Bone marrow (tissue), 2 donors: ENCODE measurements at regions not wholly inside any gene's neighbourhood (a gene's known extent, or its start where the extent isn't known, plus 50 kb on each side); places are given as distances from the start of the nearest gene placed in this dataset.

Experiments used
- DNase-seq, 2 donors: peaks; one replicate each; lab custom pipeline; 2025; lab: John Stamatoyannopoulos, UW

DNA sequence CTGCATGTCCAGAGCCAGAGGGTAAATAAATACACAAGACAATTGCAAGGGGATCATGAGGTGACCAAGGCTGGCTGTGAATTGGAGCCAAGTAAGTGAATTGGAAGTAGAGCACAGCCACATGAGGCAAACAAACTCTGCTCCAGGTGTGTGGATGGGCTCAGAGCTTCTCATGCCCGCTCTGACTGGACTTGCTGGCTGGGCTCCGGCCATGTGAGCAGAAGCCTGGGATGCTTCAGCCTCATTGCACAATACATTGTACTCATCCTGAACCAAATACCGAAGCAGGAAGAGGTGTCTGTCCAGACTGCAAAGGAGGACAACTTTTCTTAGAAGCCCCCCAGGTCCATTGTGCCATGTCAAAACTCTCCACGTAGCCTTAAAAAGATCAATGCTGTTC, 193.0 kb downstream of the TTC8 start:
- no peak for DNase-seq

- no peak for DNase-seq
Observed at GRCh38 chr14:89022274-89022673, 197.8 kb downstream of the TTC8 start.

- DNase-seq: no peak
Observed at GRCh38 chr14:89024691-89025090, 200.2 kb downstream of the TTC8 start.

DNA sequence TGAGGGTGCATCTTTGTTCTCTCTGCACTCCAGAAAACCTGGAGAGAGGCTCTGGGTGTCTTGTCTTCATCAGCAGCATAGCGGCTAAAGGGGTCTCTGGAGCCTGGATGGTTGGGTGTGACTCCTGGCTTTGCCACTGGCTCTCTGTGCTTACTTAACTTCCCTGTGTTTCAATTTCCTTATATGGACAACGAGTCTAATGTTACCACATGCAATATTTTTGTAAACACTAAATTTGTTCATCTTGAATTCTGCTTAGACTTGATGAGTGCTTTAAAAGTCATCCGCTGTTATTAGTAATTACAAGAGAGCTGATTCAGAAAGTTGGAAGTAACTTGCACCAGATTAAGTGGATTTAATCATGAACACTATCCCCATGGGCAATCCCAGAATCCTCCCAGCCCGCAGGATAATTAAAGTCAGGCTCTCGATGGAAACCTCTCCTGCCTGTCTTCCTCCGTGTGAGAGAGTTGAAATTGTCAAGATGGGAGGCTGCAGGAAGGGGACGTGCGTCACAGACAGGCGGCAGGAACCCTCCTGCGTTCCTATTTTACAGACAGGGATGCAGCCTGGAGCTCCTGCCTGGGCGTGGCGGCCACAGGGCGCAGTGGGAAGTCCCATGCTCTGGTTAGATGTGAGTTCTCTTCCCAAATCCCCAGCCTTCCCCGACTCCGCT, 201.2 kb downstream of the TTC8 start:
- DNase-seq: no peak

- DNase-seq: peak in 1 of 2 donors; percentile 41
Observed at GRCh38 chr14:89027097-89027740, 202.8 kb downstream of the TTC8 start.

- DNase-seq: no peak
Observed at GRCh38 chr14:89028462-89029134, 204.1 kb downstream of the TTC8 start.

GRCh38 chr14:89029961-89030694, 205.7 kb downstream of the TTC8 start:
- DNase-seq: no peak

DNA sequence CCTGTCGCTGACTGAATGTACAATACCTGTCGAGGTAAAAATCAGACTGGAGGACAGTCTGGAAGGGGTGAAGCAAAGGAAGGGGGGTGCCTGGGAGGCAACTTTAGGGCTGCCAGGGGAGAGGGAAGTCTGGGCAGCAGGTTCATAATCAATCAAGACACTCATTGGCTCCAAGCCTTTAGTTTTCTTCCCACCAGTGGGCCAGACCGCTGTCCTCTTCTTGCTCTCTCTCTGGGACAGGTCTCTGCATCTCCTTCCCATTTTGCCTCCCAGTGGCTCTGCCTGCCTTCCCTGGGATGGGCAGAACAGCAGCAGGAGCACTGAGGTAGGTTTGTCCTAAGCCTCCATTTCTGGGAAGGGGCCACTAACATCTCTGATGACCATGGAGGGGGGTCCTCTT, 206.5 kb downstream of the TTC8 start:
- no peak for DNase-seq

DNA sequence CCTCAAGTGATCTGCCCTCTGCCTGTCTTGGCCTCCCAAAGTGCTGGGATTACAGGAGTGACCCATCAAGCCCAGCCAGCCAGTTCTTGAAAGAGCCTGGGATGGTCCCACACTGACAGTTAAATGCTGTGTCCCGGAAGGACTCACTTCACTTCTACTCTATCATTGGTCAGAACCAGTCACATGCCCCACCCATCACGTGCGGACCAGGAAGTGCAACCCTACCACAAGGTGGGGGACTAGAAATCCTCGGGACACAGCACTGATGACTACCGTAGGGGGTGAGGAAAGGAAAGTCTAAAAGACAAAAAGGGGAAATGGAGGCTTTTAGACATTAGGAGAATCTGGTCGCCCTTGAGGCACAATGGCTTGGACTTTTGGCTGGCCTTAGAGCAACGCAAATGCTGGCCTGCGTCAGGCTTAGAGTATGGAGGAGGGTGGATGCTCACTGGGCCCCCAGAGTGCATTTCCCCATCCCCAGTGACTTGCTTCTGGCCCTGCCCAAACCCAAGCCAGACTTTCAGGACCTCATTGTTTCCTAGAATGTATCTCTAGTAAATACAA, 207.7 kb downstream of the TTC8 start:
- DNase-seq: no peak

DNA sequence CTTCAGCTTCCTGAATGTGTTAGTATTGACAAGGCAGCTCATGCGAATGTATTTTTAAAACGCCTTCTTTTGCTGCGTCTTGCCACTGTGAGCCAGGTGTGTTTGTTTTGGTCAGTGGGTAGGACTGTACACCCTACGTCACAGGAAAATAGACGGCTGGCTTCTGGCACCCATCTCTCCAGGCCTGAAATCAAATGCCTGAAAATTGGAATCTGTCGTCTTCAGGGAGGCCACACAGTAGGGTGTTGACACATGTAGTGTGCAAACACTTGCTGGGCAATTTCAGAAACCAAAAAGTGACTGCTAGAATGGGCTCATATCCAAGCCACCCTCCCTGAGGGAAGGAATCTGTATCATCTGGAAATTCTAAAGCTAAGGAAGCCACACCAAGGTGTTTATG, 209.3 kb downstream of the TTC8 start:
- no peak for DNase-seq

GRCh38 chr14:89036371-89036770, 211.9 kb downstream of the TTC8 start:
- DNase-seq: no peak

DNA sequence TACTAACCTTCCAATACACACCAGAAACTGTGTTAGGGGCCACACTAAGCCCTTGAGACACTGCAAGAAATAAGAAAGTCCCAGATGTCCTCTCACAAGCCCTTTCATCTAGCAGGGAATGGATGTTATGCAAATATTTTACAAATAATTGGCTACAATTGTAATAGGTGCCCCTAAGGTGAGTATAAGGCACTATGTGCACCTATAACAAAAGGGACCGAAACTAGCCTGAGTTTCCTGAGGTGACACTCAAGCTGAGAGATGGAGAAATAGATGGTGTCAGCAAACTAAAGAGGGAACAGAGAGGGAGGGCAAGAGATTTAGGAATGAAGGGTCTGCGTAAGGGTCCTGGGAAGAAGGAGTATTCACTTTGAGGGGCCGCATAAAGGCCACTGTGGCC, 212.6 kb downstream of the TTC8 start:
- DNase-seq: no peak

DNA sequence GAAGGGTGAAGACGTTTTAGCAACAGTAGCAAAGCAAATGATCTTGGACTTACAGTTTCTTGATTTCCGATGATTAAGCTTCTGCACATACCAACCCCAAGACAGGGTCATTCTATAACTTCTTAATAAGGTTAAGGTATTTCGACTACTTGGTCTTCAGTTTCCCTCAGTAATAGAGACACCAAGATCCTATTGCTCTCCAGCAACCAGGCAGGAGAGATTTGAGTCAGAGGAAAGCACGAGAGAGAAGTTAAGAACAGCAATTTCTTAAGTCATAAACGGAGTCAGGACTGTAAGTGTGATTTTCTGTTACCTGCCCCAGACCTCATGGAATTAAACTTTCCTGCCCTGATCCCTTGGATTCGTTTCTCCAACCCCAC, 215.6 kb downstream of the TTC8 start:
- DNase-seq: no peak

GRCh38 chr14:89040460-89041256, 216.2 kb downstream of the TTC8 start:
- DNase-seq: peak; percentile 57 to 68

DNA sequence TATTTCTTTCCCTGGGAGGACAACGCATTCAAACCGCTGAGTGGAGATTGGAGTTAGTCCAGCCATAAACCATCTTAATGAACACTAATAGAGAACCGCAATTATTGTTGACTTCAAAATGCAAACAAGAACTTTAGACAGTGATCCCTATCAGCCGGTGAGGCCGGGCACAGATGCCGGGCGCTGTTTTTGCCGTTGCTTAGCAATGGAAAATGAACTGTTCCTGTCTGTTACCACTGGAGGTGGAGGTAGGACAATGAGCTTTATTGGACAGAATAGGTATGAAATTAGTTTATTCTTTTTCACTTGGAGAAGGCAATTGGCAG, 216.8 kb downstream of the TTC8 start:
- no peak for DNase-seq

DNA sequence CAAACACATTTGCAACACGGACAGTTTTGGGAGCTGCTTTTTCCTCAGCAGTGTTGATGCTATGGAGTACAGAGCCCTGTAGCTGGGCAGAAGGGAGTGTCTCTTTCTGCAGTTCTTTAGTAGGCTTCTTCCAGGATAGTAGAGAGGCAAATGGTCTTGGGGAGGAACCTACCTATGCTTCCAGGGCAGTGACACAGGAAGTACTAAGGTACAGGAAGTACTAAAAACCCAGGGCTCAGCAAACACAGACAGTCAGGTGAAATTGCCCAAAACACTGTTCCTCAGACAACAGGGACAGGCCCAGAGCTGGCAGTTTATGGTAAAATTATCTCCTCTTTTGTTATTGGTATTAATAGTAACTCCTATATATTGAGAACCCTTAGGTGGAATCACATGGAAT, 217.6 kb downstream of the TTC8 start:
- DNase-seq: no peak

- DNase-seq: no peak
Observed at GRCh38 chr14:89053303-89053702, 228.9 kb downstream of the TTC8 start.

GRCh38 chr14:89056394-89056793, 231.9 kb downstream of the TTC8 start:
- DNase-seq: no peak

DNA sequence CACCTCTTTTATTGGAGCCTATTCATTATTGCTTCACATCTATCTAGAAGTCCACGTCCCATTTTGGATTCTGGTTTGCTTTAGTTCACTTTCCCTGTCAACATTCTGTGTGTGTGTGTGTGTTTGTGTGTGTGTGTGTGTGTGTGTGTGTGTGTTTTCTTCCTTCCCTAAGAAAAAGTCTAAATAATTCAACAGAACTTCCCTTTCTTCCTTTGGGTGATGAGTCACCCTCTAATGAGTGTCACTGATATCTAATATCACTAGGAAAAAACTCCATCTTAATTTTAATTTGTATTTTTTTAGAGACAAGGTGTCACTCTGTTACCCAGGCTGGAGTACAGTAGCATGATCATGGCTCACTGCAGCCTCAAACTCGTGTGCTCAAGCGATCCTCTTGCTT, 234.2 kb downstream of the TTC8 start:
- no peak for DNase-seq

DNA sequence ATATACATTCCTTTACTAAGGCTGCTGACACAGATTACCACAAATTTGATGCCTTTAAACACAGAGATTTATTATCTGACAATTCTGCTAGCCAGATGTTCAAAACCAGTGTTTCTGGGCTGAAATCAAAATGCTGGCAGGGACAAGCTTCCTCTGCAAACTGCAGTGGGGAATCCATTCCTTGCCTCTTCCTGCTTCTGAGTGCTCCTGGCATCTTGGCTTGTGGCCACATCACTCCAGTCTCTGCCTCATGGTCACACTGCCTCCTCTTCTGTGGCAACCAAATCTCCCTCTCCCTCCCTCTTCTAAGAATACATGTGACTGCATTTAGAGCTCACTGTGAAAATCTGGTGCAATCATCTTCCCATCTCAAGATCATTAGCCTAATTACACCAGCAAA, 235.7 kb downstream of the TTC8 start:
- no peak for DNase-seq

DNA sequence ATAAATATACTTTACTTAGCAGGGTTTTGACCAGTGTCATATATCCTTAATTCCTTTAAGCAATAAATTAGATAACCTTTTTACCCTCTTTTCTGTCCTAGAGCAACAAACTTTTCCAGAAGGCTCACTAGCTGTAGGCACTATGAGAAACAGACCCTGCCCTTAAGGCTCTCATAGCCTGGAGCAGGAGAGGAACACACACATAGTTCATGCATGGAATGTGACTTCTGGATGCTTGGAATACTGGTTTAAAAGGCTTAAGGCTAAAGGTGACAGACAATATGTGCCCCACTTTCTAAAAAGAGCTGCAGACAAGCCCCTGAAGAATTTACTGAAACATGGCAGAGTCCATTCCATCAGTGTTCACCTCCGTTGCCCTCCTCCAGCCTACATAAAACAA, 237.2 kb downstream of the TTC8 start:
- no peak for DNase-seq

DNA sequence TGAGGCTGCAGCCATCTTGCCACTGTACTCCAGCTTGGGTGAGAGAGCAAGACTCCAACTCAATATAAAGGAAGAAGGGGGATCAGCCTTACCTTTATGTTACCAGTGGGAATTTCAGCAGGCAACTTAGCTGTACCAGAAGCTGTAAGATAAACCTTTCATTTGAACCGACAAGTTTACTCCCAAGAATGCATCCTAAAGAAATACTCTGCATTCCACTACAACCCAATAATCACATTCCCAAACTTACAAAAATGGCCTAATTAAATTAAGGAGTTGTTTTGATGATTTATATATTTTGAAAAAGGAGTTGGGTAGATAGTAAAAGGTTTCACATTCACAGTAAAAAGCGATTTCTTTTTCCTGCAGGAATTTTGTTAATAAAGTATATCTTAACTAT, 241.4 kb downstream of the TTC8 start:
- DNase-seq: no peak
